ENCODE measurements at regions not wholly inside any gene's neighbourhood (a gene's known extent, or its start where the extent isn't known, plus 50 kb on each side); places are given as distances from the start of the nearest gene placed in this dataset.

- no peaks in the 10 kb centered on the region for H3K4me1 Mint-ChIP-seq
- no peaks in the 10 kb centered on the region for H3K36me3 Mint-ChIP-seq
- DNase-seq, result no peak
- intact Hi-C loops (cut with micrococcal nuclease), result no loop called here
- no peaks in the 10 kb centered on the region for H3K27me3 Mint-ChIP-seq (ENCODE audit: low read depth in 2 of 2)
- no peaks in the 10 kb centered on the region for H3K36me3 ChIP-seq (ENCODE audit: control insufficient read depth, insufficient read depth, low read length)
- no peaks in the 10 kb centered on the region for H3K9me3 ChIP-seq (ENCODE audit: control insufficient read depth, insufficient read depth, low read length)
- TF ChIP-seq CTCF (IDR thresholded peaks at IDR 0.05), result no peak
- H3K27me3 ChIP-seq (ENCODE audit: control insufficient read depth, insufficient read depth, low read length), result no peaks in the 10 kb centered on the region
- no peak overlapping the region for H3K27ac ChIP-seq (ENCODE audit: low read length)
- no peak overlapping the region for H3K27ac Mint-ChIP-seq
- ATAC-seq, result no peak
- WGBS (ENCODE audit: insufficient coverage), result no CpG with 5 or more reads among the region's 2 CpGs
- no peak overlapping the region for H3K4me3 ChIP-seq (ENCODE audit: low read length)
- no peak overlapping the region for H3K4me3 Mint-ChIP-seq
- peaks cover 2 to 8% of the 10 kb centered on the region in 2 donors for H3K9me3 Mint-ChIP-seq
- H3K4me1 ChIP-seq (ENCODE audit: control insufficient read depth, insufficient read depth, low read length), result no peaks in the 10 kb centered on the region
Observed at GRCh38 chr4:33566649-33567048, 2677.7 kb downstream of the ARAP2 start.

GRCh38 chr4:33577791-33578190 lies 2666.5 kb downstream of the ARAP2 start:
- no peak overlapping the region for H3K27ac Mint-ChIP-seq
- TF ChIP-seq CTCF (IDR thresholded peaks at IDR 0.05), result no peak

GRCh38 chr4:33579951-33580350 lies 2664.4 kb downstream of the ARAP2 start:
- no peak for ATAC-seq
- Histone ChIP-seq H3K9me3 (ENCODE audit: control insufficient read depth, insufficient read depth, low read length) (peaks cover 12% of the 10 kb centered on the region), H3K36me3 (ENCODE audit: control insufficient read depth, insufficient read depth, low read length) (no peaks in the 10 kb centered on the region), H3K4me3 (ENCODE audit: low read length) (no peak overlapping the region), H3K27me3 (ENCODE audit: control insufficient read depth, insufficient read depth, low read length) (no peaks in the 10 kb centered on the region), H3K27ac (ENCODE audit: low read length) (no peak overlapping the region), H3K4me1 (ENCODE audit: control insufficient read depth, insufficient read depth, low read length) (no peaks in the 10 kb centered on the region)
- peaks cover 11 to 25% of the 10 kb centered on the region in 2 donors for H3K9me3 Mint-ChIP-seq
- H3K27ac Mint-ChIP-seq, result no peak overlapping the region
- H3K4me3 Mint-ChIP-seq, result no peak overlapping the region
- no peak for DNase-seq
- TF ChIP-seq CTCF (IDR thresholded peaks at IDR 0.05), result no peak
- WGBS (ENCODE audit: insufficient coverage), result 13% methylated on average over 1 of the region's 3 CpGs
- H3K27me3 Mint-ChIP-seq (ENCODE audit: low read depth in 2 of 2), result no peaks in the 10 kb centered on the region
- intact Hi-C loops (cut with micrococcal nuclease), result no loop called here
- peaks cover 8% of the 10 kb centered on the region for H3K36me3 Mint-ChIP-seq
- H3K4me1 Mint-ChIP-seq, result no peaks in the 10 kb centered on the region

More at GRCh38 chr4:33577791-33578190, 2666.5 kb downstream of the ARAP2 start:
- intact Hi-C loops (cut with micrococcal nuclease), result no loop called here
- no peaks in the 10 kb centered on the region for H3K4me1 ChIP-seq (ENCODE audit: control insufficient read depth, insufficient read depth, low read length)
- Mint-ChIP-seq H3K36me3 (peaks cover 8% of the 10 kb centered on the region), H3K9me3 (peaks cover 12 to 25% of the 10 kb centered on the region in 2 donors), H3K4me1 (no peaks in the 10 kb centered on the region), H3K27me3 (ENCODE audit: low read depth in 2 of 2) (no peaks in the 10 kb centered on the region), H3K4me3 (no peak overlapping the region)
- no peaks in the 10 kb centered on the region for H3K27me3 ChIP-seq (ENCODE audit: control insufficient read depth, insufficient read depth, low read length)
- DNase-seq (no peak), ATAC-seq (no peak)
- H3K36me3 ChIP-seq (ENCODE audit: control insufficient read depth, insufficient read depth, low read length), result no peaks in the 10 kb centered on the region
- no peak overlapping the region for H3K4me3 ChIP-seq (ENCODE audit: low read length)
- 81% methylated on average over 6 of the region's 6 CpGs for WGBS (ENCODE audit: insufficient coverage)
- H3K9me3 ChIP-seq (ENCODE audit: control insufficient read depth, insufficient read depth, low read length), result peaks cover 12% of the 10 kb centered on the region
- no peak overlapping the region for H3K27ac ChIP-seq (ENCODE audit: low read length)

- Mint-ChIP-seq H3K9me3 (peaks cover 16 to 28% of the 10 kb centered on the region in 2 donors), H3K4me3 (no peak overlapping the region), H3K36me3 (no peaks in the 10 kb centered on the region), H3K27me3 (ENCODE audit: low read depth in 2 of 2) (no peaks in the 10 kb centered on the region), H3K27ac (no peak overlapping the region), H3K4me1 (no peaks in the 10 kb centered on the region)
- H3K36me3 ChIP-seq (ENCODE audit: control insufficient read depth, insufficient read depth, low read length), result no peaks in the 10 kb centered on the region
- H3K27ac ChIP-seq (ENCODE audit: low read length), result no peak overlapping the region
- H3K4me3 ChIP-seq (ENCODE audit: low read length), result no peak overlapping the region
- H3K4me1 ChIP-seq (ENCODE audit: control insufficient read depth, insufficient read depth, low read length), result no peaks in the 10 kb centered on the region
- no peak for ATAC-seq
- H3K9me3 ChIP-seq (ENCODE audit: control insufficient read depth, insufficient read depth, low read length), result peaks cover 21% of the 10 kb centered on the region
- intact Hi-C loops (cut with micrococcal nuclease), result no loop called here
- WGBS (ENCODE audit: insufficient coverage), result 80% methylated on average over 2 of the region's 2 CpGs
- H3K27me3 ChIP-seq (ENCODE audit: control insufficient read depth, insufficient read depth, low read length), result no peaks in the 10 kb centered on the region
- DNase-seq, result no peak
- TF ChIP-seq CTCF (IDR thresholded peaks at IDR 0.05), result no peak
Observed at GRCh38 chr4:33592701-33593100, 2651.6 kb downstream of the ARAP2 start.

Measured in natural killer cell (primary cell).